OCI-LY1 (cell line): ENCODE measurements at regions not wholly inside any gene's neighbourhood (a gene's known extent, or its start where the extent isn't known, plus 50 kb on each side); places are given as distances from the start of the nearest gene placed in this dataset.

ENCODE experiments used
- CTCF ChIP-seq: fragments of 200-600 bp; sonication (generic), shearing (Covaris generic); IDR thresholded peaks from 2 replicates; pipeline ENCODE4 v1.5.1; 2017; ENCODE audit warnings: mild to moderate bottlenecking, antibody characterized with exemption, low read length, moderate library complexity, mixed read lengths
- EZH2 ChIP-seq: fragments of 200-600 bp; sonication (generic), shearing (Covaris generic); IDR thresholded peaks from 2 replicates; pipeline ENCODE4 v1.8.0; 2017; ENCODE audit warnings: borderline replicate concordance, mixed run types, mild to moderate bottlenecking, antibody characterized with exemption, low read length, moderate library complexity, mixed read lengths

- TF ChIP-seq CTCF (no peak), EZH2 (no peak)
These were observed 264.2 kb downstream of the NPHP4 start for GRCh38 chr1:5727871-5728643.
